Trophoblast cell (in vitro differentiated cells and primary cell): ENCODE measurements at regions not wholly inside any gene's neighbourhood (a gene's known extent, or its start where the extent isn't known, plus 50 kb on each side); places are given as distances from the start of the nearest gene placed in this dataset.
A peak's percentile ranks its signal among the peaks of the same experiment; 100 is the strongest.
"Not testable (repeated sequence)": the region's sequence is repeated elsewhere in the genome, so short reads cannot be mapped to it uniquely, and the experiment has no call there.

Experiments used
- DNase-seq, 2 donors: peaks; one replicate each; pipeline ENCODE4 v3.0.0-alpha.2; 2016
- H2AFZ ChIP-seq: 2 replicates; pipeline ENCODE4 v1.6.1; 2013; ENCODE audit warnings: low read length, moderate library complexity, mild to moderate bottlenecking; ENCODE audit not compliant: insufficient read depth, poor library complexity
- H2AK5ac ChIP-seq: 2 replicates; pipeline ENCODE4 v1.6.1; 2013; ENCODE audit warnings: mild to moderate bottlenecking, low read length
- H2BK120ac ChIP-seq: 2 replicates; pipeline ENCODE4 v1.6.1; 2013; ENCODE audit warnings: low read length, mild to moderate bottlenecking, moderate library complexity; ENCODE audit not compliant: insufficient read depth, poor library complexity
- H2BK12ac ChIP-seq: 2 replicates; pipeline ENCODE4 v1.6.1; 2013; ENCODE audit warnings: mild to moderate bottlenecking, low read length, moderate library complexity
- H2BK5ac ChIP-seq: 2 replicates; pipeline ENCODE4 v1.6.1; 2013; ENCODE audit warnings: low read length, low read depth, moderate library complexity, mild to moderate bottlenecking; ENCODE audit not compliant: poor library complexity
- H3K14ac ChIP-seq: 2 replicates; pipeline ENCODE4 v1.6.1; 2013; ENCODE audit warnings: mild to moderate bottlenecking, low read length
- H3K18ac ChIP-seq: 2 replicates; pipeline ENCODE4 v1.6.1; 2013; ENCODE audit warnings: mild to moderate bottlenecking, low read length
- H3K23ac ChIP-seq: 2 replicates; pipeline ENCODE4 v1.6.1; 2013; ENCODE audit warnings: low read length
- H3K27ac ChIP-seq: 2 replicates; pipeline ENCODE4 v1.5.1; 2013; ENCODE audit warnings: low read depth, mild to moderate bottlenecking, inconsistent platforms, low read length, moderate library complexity
- H3K27me3 ChIP-seq: 2 replicates; pipeline ENCODE4 v1.6.1; 2013; ENCODE audit warnings: inconsistent platforms, mild to moderate bottlenecking, low read length, moderate library complexity; ENCODE audit not compliant: insufficient read depth
- H3K36me3 ChIP-seq, 2 experiments: 1 replicate in 1 of 2; 2 replicates in 1 of 2; pipeline ENCODE4 v1.6.1; 2013; ENCODE audit warnings: low read length in 2 of 2, mild to moderate bottlenecking in 2 of 2, moderate library complexity in 1 of 2; ENCODE audit not compliant: insufficient read depth in 2 of 2, control insufficient read depth in 1 of 2
- H3K4ac ChIP-seq: 2 replicates; pipeline ENCODE4 v1.6.1; 2013; ENCODE audit warnings: low read depth, mild to moderate bottlenecking, low read length, moderate library complexity
- H3K4me1 ChIP-seq, 2 experiments: 1 replicate in 1 of 2; 2 replicates in 1 of 2; pipeline ENCODE4 v1.6.1; 2013; ENCODE audit warnings: low read length in 2 of 2, mild to moderate bottlenecking in 2 of 2, moderate library complexity in 1 of 2; ENCODE audit not compliant: insufficient read depth in 2 of 2, control insufficient read depth in 1 of 2
- H3K4me2 ChIP-seq: 2 replicates; pipeline ENCODE4 v1.6.1; 2013; ENCODE audit warnings: inconsistent platforms, mild to moderate bottlenecking, low read length, moderate library complexity
- H3K4me3 ChIP-seq: 2 replicates; pipeline ENCODE4 v1.5.1; 2013; ENCODE audit warnings: mild to moderate bottlenecking, low read depth, low read length, inconsistent platforms
- H3K79me1 ChIP-seq: one replicate; pipeline ENCODE4 v1.6.1; 2013; ENCODE audit warnings: low read length
- H3K79me2 ChIP-seq: 2 replicates; pipeline ENCODE4 v1.6.1; 2013; ENCODE audit warnings: low read length, mild to moderate bottlenecking; ENCODE audit not compliant: control insufficient read depth, insufficient read depth, poor library complexity
- H3K9ac ChIP-seq: 2 replicates; pipeline ENCODE4 v1.6.1; 2013; ENCODE audit warnings: mild to moderate bottlenecking, low read length
- H3K9me3 ChIP-seq: 2 replicates; pipeline ENCODE4 v1.6.1; 2013; ENCODE audit warnings: low read depth, mild to moderate bottlenecking, control low read depth, inconsistent platforms, low read length; ENCODE audit not compliant: insufficient read depth
- H4K12ac ChIP-seq: 2 replicates; pipeline ENCODE4 v1.6.1; 2013; ENCODE audit warnings: low read depth, mild to moderate bottlenecking, low read length, moderate library complexity
- H4K8ac ChIP-seq: 2 replicates; pipeline ENCODE4 v1.6.1; 2013; ENCODE audit warnings: low read depth, mild to moderate bottlenecking, low read length, moderate library complexity
- H4K91ac ChIP-seq: one replicate; pipeline ENCODE4 v1.6.1; 2013; ENCODE audit warnings: low read depth, mild to moderate bottlenecking, low read length, moderate library complexity
- WGBS: extraction: QIAGEN DNeasy Blood & Tissue Kit; methylation state at CpG from one replicate; pipeline ENCODE4 v1.1.7; 2013; ENCODE audit warnings: missing lambda C conversion rate; ENCODE audit not compliant: insufficient read length, insufficient coverage; ENCODE audit errors: extremely low coverage; 5-methylcytosine and 5-hydroxymethylcytosine counted together

- H3K79me2 ChIP-seq = no peaks in the 10 kb centered on the region
- no CpG with 5 or more reads among the region's 8 CpGs for WGBS
- H2BK120ac ChIP-seq = no peak overlapping the region
- no peak overlapping the region for H3K4me2 ChIP-seq
- no peak overlapping the region for H2BK5ac ChIP-seq
- no peaks in the 10 kb centered on the region for H3K27me3 ChIP-seq
- no peak overlapping the region for H4K12ac ChIP-seq
- no peak overlapping the region for H2AK5ac ChIP-seq
- H3K23ac ChIP-seq = no peak overlapping the region
- no peak overlapping the region for H3K9ac ChIP-seq
- H2BK12ac ChIP-seq = no peak overlapping the region
- H2AFZ ChIP-seq = no peak overlapping the region
- peak; percentile 79 to 88 for DNase-seq
- no peak overlapping the region for H3K14ac ChIP-seq
- no peak overlapping the region for H4K91ac ChIP-seq
- H3K79me1 ChIP-seq = no peaks in the 10 kb centered on the region
- no peak overlapping the region for H3K4me3 ChIP-seq
- H3K4ac ChIP-seq = no peak overlapping the region
- H3K18ac ChIP-seq = no peak overlapping the region
- no peak overlapping the region for H3K27ac ChIP-seq
- H4K8ac ChIP-seq = no peak overlapping the region
- H3K4me1 ChIP-seq = peaks cover 7% of the 10 kb centered on the region in 2 experiments
- no peaks in the 10 kb centered on the region for H3K9me3 ChIP-seq
- H3K36me3 ChIP-seq = no peaks in the 10 kb centered on the region
Measured at GRCh38 chr6:15020119-15020770, 225.6 kb upstream of the JARID2 start.

DNA sequence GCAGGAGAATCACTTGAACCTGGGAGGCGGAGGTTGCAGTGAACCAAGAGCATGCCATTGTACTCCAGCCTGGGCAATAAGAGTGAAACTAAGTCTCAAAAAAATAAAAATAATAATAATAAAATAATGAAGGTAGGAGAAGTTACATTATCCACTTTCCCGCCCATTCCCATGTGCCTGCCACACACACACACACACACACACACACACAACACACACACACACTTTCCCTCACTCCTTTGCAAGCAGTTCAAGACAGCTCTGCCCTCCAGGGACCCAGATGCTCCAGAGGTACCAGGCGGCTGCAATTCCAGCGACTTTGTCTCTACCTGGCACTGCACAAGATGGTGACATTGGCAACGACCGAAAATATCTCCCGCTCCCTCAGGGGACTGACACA is 224.8 kb upstream of the JARID2 start:
- no peak overlapping the region for H2BK120ac ChIP-seq
- no peaks in the 10 kb centered on the region for H3K79me2 ChIP-seq

DNA sequence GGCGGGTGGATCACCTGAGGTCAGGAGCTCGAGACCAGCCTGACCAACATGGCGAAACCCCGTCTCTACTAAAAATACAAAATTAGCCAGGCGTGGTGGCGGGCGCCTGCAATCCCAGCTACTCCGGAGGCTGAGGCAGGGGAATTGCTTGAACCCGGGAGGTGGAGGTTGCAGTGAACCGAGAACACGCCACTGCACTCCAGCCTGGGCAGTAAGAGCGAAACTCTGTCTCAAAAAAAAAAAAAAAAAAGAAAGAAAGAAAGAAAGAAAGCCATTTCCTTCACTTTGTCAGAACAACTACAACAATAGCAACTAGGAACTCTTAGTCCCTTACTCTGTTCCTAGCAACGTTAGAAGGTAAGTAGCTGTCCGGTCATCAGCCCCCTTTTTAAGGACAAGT is 222.9 kb upstream of the JARID2 start:
- not testable (repeated sequence) for H3K18ac ChIP-seq, H3K79me2 ChIP-seq, H2AK5ac ChIP-seq, H3K4me2 ChIP-seq, H3K4me1 ChIP-seq, H4K8ac ChIP-seq, H3K23ac ChIP-seq, H3K4me3 ChIP-seq, H3K79me1 ChIP-seq, DNase-seq, H3K14ac ChIP-seq, H3K9ac ChIP-seq, H2BK120ac ChIP-seq, H3K27me3 ChIP-seq, H4K12ac ChIP-seq, H2BK12ac ChIP-seq, H4K91ac ChIP-seq, H3K27ac ChIP-seq, H2BK5ac ChIP-seq, H3K9me3 ChIP-seq, H3K4ac ChIP-seq, H3K36me3 ChIP-seq, H2AFZ ChIP-seq
- no CpG with 5 or more reads among the region's 14 CpGs for WGBS

More for the DNA sequence above, 224.8 kb upstream of the JARID2 start:
- Histone ChIP-seq H3K9me3 (no peaks in the 10 kb centered on the region), H4K91ac (no peak overlapping the region), H3K79me1 (no peaks in the 10 kb centered on the region), H2BK12ac (no peak overlapping the region), H3K18ac (no peak overlapping the region), H3K9ac (no peak overlapping the region), H3K36me3 (no peaks in the 10 kb centered on the region), H2AFZ (no peak overlapping the region), H3K4me2 (no peak overlapping the region), H4K8ac (no peak overlapping the region), H3K14ac (no peak overlapping the region), H3K27me3 (no peaks in the 10 kb centered on the region), H3K23ac (no peak overlapping the region), H2BK5ac (no peak overlapping the region), H3K4me1 (peaks cover 7% of the 10 kb centered on the region in 2 experiments), H3K4me3 (no peak overlapping the region), H3K27ac (no peak overlapping the region), H2AK5ac (no peak overlapping the region), H3K4ac (no peak overlapping the region), H4K12ac (no peak overlapping the region)
- no CpG with 5 or more reads among the region's 7 CpGs for WGBS
- DNase-seq = peak in 1 of 2 donors; percentile 36

- no peaks in the 10 kb centered on the region for H3K79me2 ChIP-seq
- WGBS = no CpG with 5 or more reads among the region's 8 CpGs
Measured at GRCh38 chr6:15023448-15023847, 222.4 kb upstream of the JARID2 start.

More at GRCh38 chr6:15023448-15023847, 222.4 kb upstream of the JARID2 start:
- H3K9me3 ChIP-seq = no peaks in the 10 kb centered on the region
- H4K12ac ChIP-seq = no peak overlapping the region
- no peak overlapping the region for H3K23ac ChIP-seq
- no peaks in the 10 kb centered on the region for H3K36me3 ChIP-seq
- H4K8ac ChIP-seq = no peak overlapping the region
- H3K4me3 ChIP-seq = no peak overlapping the region
- H2BK5ac ChIP-seq = no peak overlapping the region
- no peak overlapping the region for H3K9ac ChIP-seq
- H2BK120ac ChIP-seq = no peak overlapping the region
- no peak overlapping the region for H2BK12ac ChIP-seq
- no peak overlapping the region for H3K18ac ChIP-seq
- peak; percentile 56 to 76 for DNase-seq
- peaks cover 7% of the 10 kb centered on the region in 2 experiments for H3K4me1 ChIP-seq
- no peak overlapping the region for H4K91ac ChIP-seq
- H3K79me1 ChIP-seq = no peaks in the 10 kb centered on the region
- H2AFZ ChIP-seq = no peak overlapping the region
- no peak overlapping the region for H3K27ac ChIP-seq
- no peak overlapping the region for H3K4ac ChIP-seq
- no peak overlapping the region for H2AK5ac ChIP-seq
- H3K4me2 ChIP-seq = no peak overlapping the region
- H3K27me3 ChIP-seq = no peaks in the 10 kb centered on the region
- H3K14ac ChIP-seq = no peak overlapping the region
